ENCODE measurements at regions not wholly inside any gene's neighbourhood (a gene's known extent, or its start where the extent isn't known, plus 50 kb on each side); places are given as distances from the start of the nearest gene placed in this dataset.
"Not testable (repeated sequence)": the region's sequence is repeated elsewhere in the genome, so short reads cannot be mapped to it uniquely, and the experiment has no call there.

- DNase-seq (ENCODE audit: low spot score) (no peak), ATAC-seq (no peak)
Measured at GRCh38 chr3:89533275-89533674, 425.9 kb downstream of the EPHA3 start.

GRCh38 chr3:89554587-89554986, 447.2 kb downstream of the EPHA3 start:
- not testable (repeated sequence) for DNase-seq (ENCODE audit: low spot score); ATAC-seq

- ATAC-seq = no peak
- DNase-seq (ENCODE audit: low spot score) = no peak
Measured at GRCh38 chr3:89558711-89559110, 451.3 kb downstream of the EPHA3 start.

- no peak for ATAC-seq
- DNase-seq (ENCODE audit: low spot score) = no peak
Measured at GRCh38 chr3:89560568-89560967, 453.1 kb downstream of the EPHA3 start.

GRCh38 chr3:89562373-89562772, 455.0 kb downstream of the EPHA3 start:
- DNase-seq (ENCODE audit: low spot score) (no peak), ATAC-seq (no peak)

- DNase-seq (ENCODE audit: low spot score) (no peak), ATAC-seq (no peak)
Measured at GRCh38 chr3:89565098-89565497, 457.7 kb downstream of the EPHA3 start.

- no peak for DNase-seq (ENCODE audit: low spot score)
Measured at GRCh38 chr3:89570465-89570864, 463.0 kb downstream of the EPHA3 start.

GRCh38 chr3:89571298-89571697, 463.9 kb downstream of the EPHA3 start:
- DNase-seq (ENCODE audit: low spot score) (no peak), ATAC-seq (no peak)

More at GRCh38 chr3:89570465-89570864, 463.0 kb downstream of the EPHA3 start:
- ATAC-seq = no peak

- no peak for ATAC-seq
- DNase-seq (ENCODE audit: low spot score) = no peak
Measured at GRCh38 chr3:89571707-89572106, 464.3 kb downstream of the EPHA3 start.

- DNase-seq (ENCODE audit: low spot score) = no peak
Measured at GRCh38 chr3:89572261-89572660, 464.8 kb downstream of the EPHA3 start.

GRCh38 chr3:89576417-89576816, 469.0 kb downstream of the EPHA3 start:
- no peak for DNase-seq (ENCODE audit: low spot score)
- no peak for ATAC-seq

More at GRCh38 chr3:89572261-89572660, 464.8 kb downstream of the EPHA3 start:
- ATAC-seq = no peak

- DNase-seq (ENCODE audit: low spot score) (no peak), ATAC-seq (no peak)
Measured at GRCh38 chr3:89577637-89578530, 470.5 kb downstream of the EPHA3 start.

- ATAC-seq = no peak
Measured at GRCh38 chr3:89580859-89581258, 473.4 kb downstream of the EPHA3 start.

GRCh38 chr3:89584398-89584797, 477.0 kb downstream of the EPHA3 start:
- DNase-seq (ENCODE audit: low spot score) (no peak), ATAC-seq (no peak)

More at GRCh38 chr3:89580859-89581258, 473.4 kb downstream of the EPHA3 start:
- no peak for DNase-seq (ENCODE audit: low spot score)

GRCh38 chr3:89586256-89586655, 478.8 kb downstream of the EPHA3 start:
- ATAC-seq = no peak
- no peak for DNase-seq (ENCODE audit: low spot score)

- DNase-seq (ENCODE audit: low spot score) (no peak), ATAC-seq (no peak)
Measured at GRCh38 chr3:89586676-89587075, 479.3 kb downstream of the EPHA3 start.

GRCh38 chr3:89606151-89606550, 498.7 kb downstream of the EPHA3 start:
- ATAC-seq = no peak
- DNase-seq (ENCODE audit: low spot score) = no peak

- ATAC-seq (no peak), DNase-seq (ENCODE audit: low spot score) (no peak)
Measured at GRCh38 chr3:89612027-89612426, 504.6 kb downstream of the EPHA3 start.

GRCh38 chr3:89613241-89613640, 505.8 kb downstream of the EPHA3 start:
- ATAC-seq = no peak
- no peak for DNase-seq (ENCODE audit: low spot score)

- ATAC-seq (no peak), DNase-seq (ENCODE audit: low spot score) (no peak)
Measured at GRCh38 chr3:89617706-89618105, 510.3 kb downstream of the EPHA3 start.

- DNase-seq (ENCODE audit: low spot score) = no peak
- ATAC-seq = no peak
Measured at GRCh38 chr3:89619263-89619662, 511.8 kb downstream of the EPHA3 start.

- ATAC-seq = no peak
- no peak for DNase-seq (ENCODE audit: low spot score)
Measured at GRCh38 chr3:89622063-89622700, 514.8 kb downstream of the EPHA3 start.
